HEK293 (cell line): ENCODE measurements at regions not wholly inside any gene's neighbourhood (a gene's known extent, or its start where the extent isn't known, plus 50 kb on each side); places are given as distances from the start of the nearest gene placed in this dataset.

Source experiments
- BCL11A ChIP-seq: fragments of 450-650 bp; formaldehyde crosslinking; IDR thresholded peaks from 2 replicates; pipeline ENCODE4 v1.5.1; 2016; ENCODE audit warnings: low read depth, missing biosample characterization, missing genetic modification characterization
- REPIN1 ChIP-seq: fragments of 450-650 bp; formaldehyde crosslinking; IDR thresholded peaks from 2 replicates; pipeline ENCODE4 v1.5.1; 2017; ENCODE audit warnings: missing biosample characterization, missing genetic modification characterization, low read depth
- YY1 ChIP-seq: fragments of 450-650 bp; formaldehyde crosslinking; IDR thresholded peaks from 2 replicates; pipeline ENCODE4 v1.5.1; 2018; ENCODE audit warnings: missing biosample characterization, missing genetic modification characterization
- ZBTB17 ChIP-seq: fragments of 450-650 bp; formaldehyde crosslinking; IDR thresholded peaks from 2 replicates; pipeline ENCODE4 v1.5.1; 2016; ENCODE audit warnings: missing biosample characterization, missing genetic modification characterization
- ZEB2 ChIP-seq: fragments of 450-650 bp; formaldehyde crosslinking; IDR thresholded peaks from 2 replicates; pipeline ENCODE4 v1.5.1; 2016; ENCODE audit warnings: missing biosample characterization, missing genetic modification characterization
- ZFHX2 ChIP-seq: fragments of 450-650 bp; formaldehyde crosslinking; conservative IDR thresholded peaks from 2 replicates; pipeline ENCODE4 v1.5.1; 2016; ENCODE audit warnings: missing biosample characterization, missing genetic modification characterization
- ZFP3 ChIP-seq: fragments of 450-650 bp; formaldehyde crosslinking; IDR thresholded peaks from 2 replicates; pipeline ENCODE4 v1.5.1; 2016; ENCODE audit warnings: low read depth, missing biosample characterization, missing genetic modification characterization
- ZNF175 ChIP-seq: fragments of 450-650 bp; formaldehyde crosslinking; IDR thresholded peaks from 2 replicates; pipeline ENCODE4 v1.5.1; 2016; ENCODE audit warnings: missing biosample characterization, missing genetic modification characterization
- ZNF660 ChIP-seq: fragments of 450-650 bp; IDR thresholded peaks from 2 replicates; pipeline ENCODE4 v1.5.1; 2018; ENCODE audit warnings: missing biosample characterization, mild to moderate bottlenecking, missing genetic modification characterization
- ZNF777 ChIP-seq: fragments of 450-650 bp; formaldehyde crosslinking; IDR thresholded peaks from 2 replicates; pipeline ENCODE4 v1.5.1; 2017; ENCODE audit warnings: missing biosample characterization, missing genetic modification characterization, borderline replicate concordance
- ZSCAN16 ChIP-seq: fragments of 450-650 bp; formaldehyde crosslinking; IDR thresholded peaks from 2 replicates; pipeline ENCODE4 v1.5.1; 2016; ENCODE audit warnings: missing biosample characterization, missing genetic modification characterization
- TF ChIP-seq, protein P1 (sequence below): fragments of 450-650 bp; formaldehyde crosslinking; IDR thresholded peaks from 2 replicates; pipeline ENCODE4 v1.5.1; 2016; ENCODE audit warnings: missing biosample characterization, missing genetic modification characterization
- TF ChIP-seq, protein P2 (sequence below): fragments of 450-650 bp; formaldehyde crosslinking; IDR thresholded peaks from 2 replicates; pipeline ENCODE4 v1.5.1; 2016; ENCODE audit warnings: missing biosample characterization, missing genetic modification characterization
- TF ChIP-seq, protein P3 (sequence below): fragments of 450-650 bp; formaldehyde crosslinking; IDR thresholded peaks from 2 replicates; pipeline ENCODE4 v1.5.1; 2016; ENCODE audit warnings: missing biosample characterization, missing genetic modification characterization

GRCh38 chr1:188708795-188709535 lies 1768.7 kb downstream of the BRINP3 start:
- TF ChIP-seq ZBTB17 (tag by site-specific recombination) (no peak), ZSCAN16 (tag by site-specific recombination) (no peak), ZFP3 (tag by site-specific recombination) (no peak), REPIN1 (tag by site-specific recombination) (no peak), YY1 (no peak), ZNF175 (tag by site-specific recombination) (no peak), BCL11A (tag by site-specific recombination) (no peak), ZEB2 (tag by site-specific recombination) (no peak), ZNF660 (tag by site-specific recombination) (no peak), ZFHX2 (tag by site-specific recombination) (no peak), ZNF777 (tag by site-specific recombination) (no peak)
- TF ChIP-seq, protein P1, sequence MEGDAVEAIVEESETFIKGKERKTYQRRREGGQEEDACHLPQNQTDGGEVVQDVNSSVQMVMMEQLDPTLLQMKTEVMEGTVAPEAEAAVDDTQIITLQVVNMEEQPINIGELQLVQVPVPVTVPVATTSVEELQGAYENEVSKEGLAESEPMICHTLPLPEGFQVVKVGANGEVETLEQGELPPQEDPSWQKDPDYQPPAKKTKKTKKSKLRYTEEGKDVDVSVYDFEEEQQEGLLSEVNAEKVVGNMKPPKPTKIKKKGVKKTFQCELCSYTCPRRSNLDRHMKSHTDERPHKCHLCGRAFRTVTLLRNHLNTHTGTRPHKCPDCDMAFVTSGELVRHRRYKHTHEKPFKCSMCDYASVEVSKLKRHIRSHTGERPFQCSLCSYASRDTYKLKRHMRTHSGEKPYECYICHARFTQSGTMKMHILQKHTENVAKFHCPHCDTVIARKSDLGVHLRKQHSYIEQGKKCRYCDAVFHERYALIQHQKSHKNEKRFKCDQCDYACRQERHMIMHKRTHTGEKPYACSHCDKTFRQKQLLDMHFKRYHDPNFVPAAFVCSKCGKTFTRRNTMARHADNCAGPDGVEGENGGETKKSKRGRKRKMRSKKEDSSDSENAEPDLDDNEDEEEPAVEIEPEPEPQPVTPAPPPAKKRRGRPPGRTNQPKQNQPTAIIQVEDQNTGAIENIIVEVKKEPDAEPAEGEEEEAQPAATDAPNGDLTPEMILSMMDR (tag by site-specific recombination) = no peak
- TF ChIP-seq, protein P2, sequence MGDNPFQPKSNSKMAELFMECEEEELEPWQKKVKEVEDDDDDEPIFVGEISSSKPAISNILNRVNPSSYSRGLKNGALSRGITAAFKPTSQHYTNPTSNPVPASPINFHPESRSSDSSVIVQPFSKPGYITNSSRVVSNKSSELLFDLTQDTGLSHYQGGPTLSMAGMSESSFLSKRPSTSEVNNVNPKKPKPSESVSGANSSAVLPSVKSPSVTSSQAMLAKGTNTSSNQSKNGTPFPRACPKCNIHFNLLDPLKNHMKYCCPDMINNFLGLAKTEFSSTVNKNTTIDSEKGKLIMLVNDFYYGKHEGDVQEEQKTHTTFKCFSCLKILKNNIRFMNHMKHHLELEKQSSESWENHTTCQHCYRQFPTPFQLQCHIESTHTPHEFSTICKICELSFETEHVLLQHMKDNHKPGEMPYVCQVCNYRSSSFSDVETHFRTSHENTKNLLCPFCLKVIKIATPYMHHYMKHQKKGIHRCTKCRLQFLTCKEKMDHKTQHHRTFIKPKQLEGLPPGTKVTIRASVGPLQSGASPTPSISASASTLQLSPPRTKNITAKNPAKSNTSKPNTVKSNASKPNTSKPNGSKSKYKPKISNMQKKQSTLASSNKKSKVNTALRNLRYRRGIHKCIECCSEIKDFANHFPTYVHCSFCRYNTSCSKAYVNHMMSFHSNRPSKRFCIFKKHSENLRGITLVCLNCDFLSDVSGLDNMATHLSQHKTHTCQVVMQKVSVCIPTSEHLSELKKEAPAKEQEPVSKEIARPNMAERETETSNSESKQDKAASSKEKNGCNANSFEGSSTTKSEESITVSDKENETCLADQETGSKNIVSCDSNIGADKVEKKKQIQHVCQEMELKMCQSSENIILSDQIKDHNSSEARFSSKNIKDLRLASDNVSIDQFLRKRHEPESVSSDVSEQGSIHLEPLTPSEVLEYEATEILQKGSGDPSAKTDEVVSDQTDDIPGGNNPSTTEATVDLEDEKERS (tag by site-specific recombination) = no peak
- TF ChIP-seq, protein P3, sequence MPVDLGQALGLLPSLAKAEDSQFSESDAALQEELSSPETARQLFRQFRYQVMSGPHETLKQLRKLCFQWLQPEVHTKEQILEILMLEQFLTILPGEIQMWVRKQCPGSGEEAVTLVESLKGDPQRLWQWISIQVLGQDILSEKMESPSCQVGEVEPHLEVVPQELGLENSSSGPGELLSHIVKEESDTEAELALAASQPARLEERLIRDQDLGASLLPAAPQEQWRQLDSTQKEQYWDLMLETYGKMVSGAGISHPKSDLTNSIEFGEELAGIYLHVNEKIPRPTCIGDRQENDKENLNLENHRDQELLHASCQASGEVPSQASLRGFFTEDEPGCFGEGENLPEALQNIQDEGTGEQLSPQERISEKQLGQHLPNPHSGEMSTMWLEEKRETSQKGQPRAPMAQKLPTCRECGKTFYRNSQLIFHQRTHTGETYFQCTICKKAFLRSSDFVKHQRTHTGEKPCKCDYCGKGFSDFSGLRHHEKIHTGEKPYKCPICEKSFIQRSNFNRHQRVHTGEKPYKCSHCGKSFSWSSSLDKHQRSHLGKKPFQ (tag by site-specific recombination) = no peak
